ENCODE measurements at regions not wholly inside any gene's neighbourhood (a gene's known extent, or its start where the extent isn't known, plus 50 kb on each side); places are given as distances from the start of the nearest gene placed in this dataset.
"Not testable (repeated sequence)": the region's sequence is repeated elsewhere in the genome, so short reads cannot be mapped to it uniquely, and the experiment has no call there.

GRCh38 chrX:73964579-73964978, 112.1 kb upstream of the XIST start:
- no peak for FAIRE-seq
- no peak for DNase-seq (ENCODE audit: insufficient read length, low spot score)

GRCh38 chrX:73963682-73964081, 111.2 kb upstream of the XIST start:
- DNase-seq (ENCODE audit: insufficient read length, low spot score) = no peak
- FAIRE-seq = no peak

DNA sequence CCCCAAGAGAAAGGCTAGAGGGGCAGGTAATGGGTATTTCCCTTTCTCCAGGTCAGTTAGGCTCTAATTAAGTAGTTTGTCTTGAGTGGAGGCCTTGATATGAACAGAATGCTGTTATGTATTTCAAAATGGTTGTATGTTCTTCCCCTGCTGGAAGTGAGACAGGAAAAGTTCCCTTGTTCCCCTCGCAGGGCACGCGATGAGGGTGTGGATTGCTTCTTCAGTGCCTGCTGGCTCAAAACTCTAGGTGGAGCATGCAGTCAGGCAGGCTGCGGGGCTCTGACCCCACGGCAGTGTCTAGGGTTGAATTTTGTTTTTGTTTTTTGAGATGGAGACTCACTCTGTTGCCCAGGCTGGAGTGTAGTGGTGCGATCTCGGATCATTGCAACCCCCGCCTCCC, 110.4 kb upstream of the XIST start:
- FAIRE-seq = no peak
- DNase-seq (ENCODE audit: insufficient read length, low spot score) = no peak

DNA sequence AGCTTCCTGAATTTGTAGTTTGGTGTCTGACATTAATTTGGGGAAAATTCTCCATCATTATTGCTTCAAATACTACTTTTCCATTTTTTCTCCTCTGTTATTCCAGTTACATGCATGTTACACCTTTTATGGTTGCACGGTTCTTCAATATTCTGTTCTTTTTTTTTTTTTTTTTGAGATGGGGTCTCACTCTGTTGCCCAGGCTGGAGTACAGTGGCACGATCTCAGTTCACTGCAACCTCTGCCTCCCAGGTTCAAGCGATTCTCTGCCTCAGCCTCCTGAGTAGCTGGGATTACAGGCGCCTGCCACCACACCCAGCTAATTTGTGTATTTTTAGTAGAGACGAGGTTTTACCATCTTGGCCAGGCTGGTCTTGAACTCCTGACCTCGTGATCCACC, 109.4 kb upstream of the XIST start:
- not testable (repeated sequence) for FAIRE-seq; DNase-seq (ENCODE audit: insufficient read length, low spot score)

DNA sequence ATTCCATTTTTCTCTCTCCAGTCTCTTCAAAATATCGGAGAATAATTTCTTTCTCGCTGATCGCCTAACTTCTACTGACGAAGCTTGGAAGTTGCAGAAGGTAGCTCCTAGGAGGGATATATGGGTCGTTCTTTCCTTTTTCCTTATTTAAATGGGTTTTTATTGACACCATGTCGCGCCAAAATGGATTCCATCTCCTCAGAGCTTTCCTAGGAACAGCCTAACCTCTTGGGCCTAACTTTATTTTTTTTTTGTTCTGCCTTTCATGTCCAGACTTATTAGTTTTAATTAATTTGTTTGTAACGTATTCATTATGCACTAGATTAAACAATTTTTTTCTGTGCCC, 92.0 kb upstream of the XIST start:
- DNase-seq (ENCODE audit: insufficient read length, low spot score) = no peak
- FAIRE-seq = no peak

DNA sequence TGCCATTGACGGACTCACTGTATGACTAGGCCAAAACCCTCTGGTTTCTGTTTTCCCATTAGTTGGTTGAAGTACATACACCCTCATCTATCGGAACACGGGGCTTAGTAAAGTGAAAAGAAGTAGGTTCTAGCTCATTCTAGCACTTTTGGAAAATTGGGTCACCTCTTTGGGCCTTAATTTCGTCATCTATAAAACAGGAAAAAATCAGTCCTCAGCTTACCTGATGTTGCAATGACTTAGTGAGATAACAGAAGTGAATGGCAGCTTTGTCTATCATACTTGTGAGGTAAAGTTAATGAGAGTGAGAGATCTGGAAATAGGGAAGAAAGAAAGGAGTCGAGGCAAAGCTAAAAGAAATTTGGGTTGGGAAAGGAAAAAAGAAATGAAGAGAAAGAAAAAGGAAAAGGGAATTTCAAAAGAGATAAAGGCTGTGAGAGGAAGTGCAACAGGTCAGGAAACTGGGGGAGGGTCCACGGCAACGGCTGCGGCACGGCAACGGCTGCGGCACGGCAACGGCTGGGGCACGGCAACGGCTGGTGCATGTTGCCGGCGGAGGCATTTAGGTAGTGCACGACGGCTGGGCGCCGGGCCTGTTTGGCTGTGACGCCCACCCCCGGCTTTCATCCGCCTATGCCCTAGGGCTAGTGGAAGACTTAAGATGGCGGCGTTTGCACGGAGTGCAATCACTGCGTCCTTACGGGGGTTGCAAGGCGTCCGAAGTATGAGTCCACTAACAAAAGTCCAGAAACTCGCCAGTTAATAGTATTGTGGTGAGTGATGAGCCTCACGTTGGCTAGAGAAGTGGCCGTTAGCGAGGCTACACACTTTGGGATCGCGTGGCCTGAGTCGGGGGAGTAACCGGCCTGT, 91.4 kb upstream of the XIST start:
- DNase-seq (ENCODE audit: insufficient read length, low spot score) (peak; percentile 42), FAIRE-seq (peak; percentile 94)

DNA sequence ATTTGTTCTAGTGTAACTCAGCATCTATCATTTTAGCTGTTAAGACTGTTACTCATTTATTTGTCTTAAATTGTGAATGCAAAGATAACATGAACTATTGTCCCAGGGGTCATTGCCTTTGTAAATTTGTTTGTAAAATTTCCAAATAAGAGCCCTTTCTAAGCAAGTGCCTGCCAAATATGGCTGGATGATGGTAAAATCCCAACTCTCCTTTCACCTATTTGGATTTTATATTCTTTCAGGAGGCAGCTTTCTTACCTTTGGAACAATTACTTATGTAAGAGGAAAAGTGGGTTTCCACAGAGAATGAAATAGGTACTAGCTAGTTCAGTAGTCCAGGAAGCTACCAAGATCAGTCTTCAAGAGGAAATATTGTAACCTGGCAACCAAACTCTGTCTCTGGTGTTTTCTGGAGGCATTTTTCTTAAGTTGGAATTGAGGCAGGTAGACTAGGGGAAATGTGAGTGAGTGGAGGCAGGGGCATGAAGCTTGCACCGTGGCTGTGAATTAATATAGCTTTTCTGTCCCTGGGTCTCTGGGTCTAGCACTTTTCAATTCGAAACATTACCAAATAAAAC, 88.5 kb upstream of the XIST start:
- FAIRE-seq = peak; percentile 8

GRCh38 chrX:73937843-73938242, 85.3 kb upstream of the XIST start:
- FAIRE-seq = not testable (repeated sequence)

More for the DNA sequence above, 88.5 kb upstream of the XIST start:
- no peak for DNase-seq (ENCODE audit: insufficient read length, low spot score)

DNA sequence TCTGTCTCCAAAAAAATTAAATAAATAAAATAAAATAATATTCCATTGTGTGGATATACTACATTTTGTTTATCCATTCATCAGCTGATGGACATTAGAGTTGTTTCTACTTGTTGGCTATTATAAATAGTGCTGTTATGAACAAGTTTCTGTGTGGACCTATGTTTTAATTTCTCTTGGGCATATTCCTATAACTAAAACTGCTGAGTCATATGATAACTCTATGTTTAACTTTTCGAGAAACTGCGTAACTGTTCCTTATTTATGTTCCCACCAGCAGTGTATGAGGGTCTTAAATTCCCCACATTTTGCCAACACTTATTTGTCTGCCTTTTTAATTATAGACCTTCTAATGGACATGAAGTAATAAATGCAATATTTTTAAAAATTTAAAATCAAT, 80.0 kb upstream of the XIST start:
- DNase-seq (ENCODE audit: insufficient read length, low spot score) (no peak), FAIRE-seq (no peak)

More at GRCh38 chrX:73937843-73938242, 85.3 kb upstream of the XIST start:
- DNase-seq (ENCODE audit: insufficient read length, low spot score) = not testable (repeated sequence)

GRCh38 chrX:73930300-73930699, 77.8 kb upstream of the XIST start:
- DNase-seq (ENCODE audit: insufficient read length, low spot score) (no peak), FAIRE-seq (no peak)

GRCh38 chrX:73922856-73923455, 70.4 kb upstream of the XIST start:
- FAIRE-seq (no peak), DNase-seq (ENCODE audit: insufficient read length, low spot score) (no peak)

DNA sequence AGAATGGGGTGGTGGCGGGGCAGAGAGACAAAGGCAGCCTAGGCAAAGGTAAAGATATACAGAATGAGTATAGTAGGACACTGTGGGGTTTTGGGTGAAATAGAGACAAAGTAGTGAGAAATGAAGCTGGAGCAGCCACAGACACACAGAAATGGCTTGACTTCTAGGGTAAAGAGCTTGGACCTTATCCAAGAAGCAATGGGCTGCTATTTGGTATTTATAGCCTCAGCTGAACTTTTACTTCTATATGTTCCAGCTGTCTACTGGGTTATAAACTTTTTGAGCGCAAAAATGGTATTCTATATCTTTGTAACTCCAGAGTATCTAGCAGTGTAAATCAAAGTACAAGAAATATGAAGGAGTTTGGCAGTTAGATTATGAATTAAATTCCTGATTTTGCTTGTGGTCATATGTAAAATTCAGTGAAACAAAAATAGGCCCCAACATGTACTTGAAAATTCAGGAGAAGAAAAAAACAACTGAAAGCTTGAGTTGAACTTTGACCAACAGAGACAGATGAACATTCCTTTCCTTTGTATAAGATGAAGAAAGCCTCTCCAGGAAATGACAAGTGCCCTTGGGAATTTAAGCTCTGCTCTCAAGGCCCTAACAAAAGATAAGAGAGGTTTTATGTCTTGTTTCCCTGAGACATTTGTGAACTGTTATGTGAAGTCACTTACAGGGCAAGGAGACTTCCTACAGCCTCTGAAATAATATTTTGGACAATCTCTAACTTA, 64.6 kb upstream of the XIST start:
- no peak for DNase-seq (ENCODE audit: insufficient read length, low spot score)

GRCh38 chrX:73916489-73916888, 64.0 kb upstream of the XIST start:
- DNase-seq (ENCODE audit: insufficient read length, low spot score) (no peak), FAIRE-seq (no peak)

More for the DNA sequence above, 64.6 kb upstream of the XIST start:
- FAIRE-seq = no peak

- not testable (repeated sequence) for FAIRE-seq
These were observed 62.3 kb upstream of the XIST start for GRCh38 chrX:73914792-73915191.

DNA sequence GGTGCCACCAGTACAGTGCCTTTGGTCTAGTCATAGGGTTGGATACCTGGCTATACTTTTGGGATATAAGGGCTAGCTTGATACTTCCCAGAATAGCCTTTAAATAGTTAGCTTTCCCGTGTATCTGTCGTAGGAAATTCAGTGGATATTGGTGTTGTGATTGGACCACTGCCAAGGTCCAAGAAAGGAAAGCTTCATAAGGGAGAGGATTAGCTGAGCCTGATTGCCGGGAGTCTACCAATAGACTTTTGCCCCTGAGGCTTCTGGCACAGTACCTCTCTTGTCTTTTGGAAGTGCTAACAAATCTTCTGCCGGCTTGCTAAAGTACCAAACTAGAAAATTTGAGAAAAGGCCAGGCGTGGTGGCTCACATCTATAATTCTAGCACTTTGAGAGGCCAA, 61.1 kb upstream of the XIST start:
- no peak for FAIRE-seq
- no peak for DNase-seq (ENCODE audit: insufficient read length, low spot score)

More at GRCh38 chrX:73914792-73915191, 62.3 kb upstream of the XIST start:
- not testable (repeated sequence) for DNase-seq (ENCODE audit: insufficient read length, low spot score)

- DNase-seq (ENCODE audit: insufficient read length, low spot score); FAIRE-seq: not testable (repeated sequence)
These were observed 59.4 kb upstream of the XIST start for GRCh38 chrX:73911946-73912345.

DNA sequence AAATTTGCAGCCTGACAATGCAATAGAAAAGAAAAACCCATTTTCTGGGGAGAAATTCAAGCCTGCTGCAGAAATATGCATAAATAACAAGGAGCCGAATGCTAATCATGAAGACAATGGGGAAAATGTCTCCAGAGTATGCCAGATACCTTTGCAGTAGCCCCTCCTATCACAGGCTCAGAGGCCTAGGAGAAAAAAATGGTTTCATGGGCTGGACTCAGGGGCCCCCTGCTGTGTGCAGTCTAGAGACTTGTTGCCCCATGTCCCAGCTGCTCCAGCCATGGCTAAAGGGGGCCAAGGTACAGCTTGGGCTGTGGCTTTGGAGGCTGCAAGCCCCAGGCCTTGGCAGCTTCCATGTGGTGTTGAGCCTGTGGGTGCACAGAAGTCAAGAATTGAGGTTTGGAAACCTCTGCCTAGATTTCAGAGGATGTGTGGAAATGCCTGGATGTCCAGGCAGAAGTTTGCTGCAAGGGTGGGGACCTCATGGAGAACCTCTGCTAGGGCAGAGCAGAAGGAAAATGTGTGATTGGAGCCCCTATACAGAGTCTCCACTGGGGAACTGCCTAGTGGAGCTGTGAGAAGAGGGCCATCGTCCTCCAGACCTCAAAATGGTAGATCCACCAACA, 53.3 kb upstream of the XIST start:
- not testable (repeated sequence) for DNase-seq (ENCODE audit: insufficient read length, low spot score); FAIRE-seq

- no peak for DNase-seq (ENCODE audit: insufficient read length, low spot score)
These were observed 51.4 kb upstream of the XIST start for GRCh38 chrX:73903941-73904340.

More at GRCh38 chrX:73903941-73904340, 51.4 kb upstream of the XIST start:
- FAIRE-seq = no peak
